ENCODE measurements at regions not wholly inside any gene's neighbourhood (a gene's known extent, or its start where the extent isn't known, plus 50 kb on each side); places are given as distances from the start of the nearest gene placed in this dataset.
"Not testable (repeated sequence)": the region's sequence is repeated elsewhere in the genome, so short reads cannot be mapped to it uniquely, and the experiment has no call there.

- not testable (repeated sequence) for DNase-seq (ENCODE audit: insufficient read length, low spot score); FAIRE-seq
Observed at GRCh38 chr16:16559179-16559740, 180.3 kb downstream of the NPIPA7 start.

- FAIRE-seq; DNase-seq (ENCODE audit: insufficient read length, low spot score): not testable (repeated sequence)
Observed at GRCh38 chr16:16561532-16561931, 182.6 kb downstream of the NPIPA7 start.

- not testable (repeated sequence) for DNase-seq (ENCODE audit: insufficient read length, low spot score); FAIRE-seq
Observed at GRCh38 chr16:16563962-16564361, 185.0 kb downstream of the NPIPA7 start.

GRCh38 chr16:16565326-16565725, 186.4 kb downstream of the NPIPA7 start:
- FAIRE-seq = not testable (repeated sequence)

GRCh38 chr16:16570055-16570454, 191.1 kb downstream of the NPIPA7 start:
- FAIRE-seq = not testable (repeated sequence)

More at GRCh38 chr16:16565326-16565725, 186.4 kb downstream of the NPIPA7 start:
- DNase-seq (ENCODE audit: insufficient read length, low spot score) = not testable (repeated sequence)

GRCh38 chr16:16570874-16571273, 191.9 kb downstream of the NPIPA7 start:
- DNase-seq (ENCODE audit: insufficient read length, low spot score); FAIRE-seq: not testable (repeated sequence)

More at GRCh38 chr16:16570055-16570454, 191.1 kb downstream of the NPIPA7 start:
- not testable (repeated sequence) for DNase-seq (ENCODE audit: insufficient read length, low spot score)

- FAIRE-seq; DNase-seq (ENCODE audit: insufficient read length, low spot score): not testable (repeated sequence)
Observed at GRCh38 chr16:16572130-16572774, 193.3 kb downstream of the NPIPA7 start.

GRCh38 chr16:16577062-16577461, 198.1 kb downstream of the NPIPA7 start:
- TF ChIP-seq CTCF (IDR thresholded peaks at IDR 0.05; ENCODE audit: insufficient read depth, missing control alignments) = peak; percentile 51
- not testable (repeated sequence) for FAIRE-seq; DNase-seq (ENCODE audit: insufficient read length, low spot score)

- DNase-seq (ENCODE audit: insufficient read length, low spot score) (no peak), FAIRE-seq (no peak)
- no peak for TF ChIP-seq CTCF (IDR thresholded peaks at IDR 0.05; ENCODE audit: insufficient read depth, missing control alignments)
Observed at GRCh38 chr16:16578701-16579100, 199.8 kb downstream of the NPIPA7 start.

GRCh38 chr16:16582916-16583315, 204.0 kb downstream of the NPIPA7 start:
- not testable (repeated sequence) for FAIRE-seq; DNase-seq (ENCODE audit: insufficient read length, low spot score)

GRCh38 chr16:16586073-16586651, 207.2 kb downstream of the NPIPA7 start:
- not testable (repeated sequence) for DNase-seq (ENCODE audit: insufficient read length, low spot score)
- peak; percentile 32 for FAIRE-seq

- not testable (repeated sequence) for FAIRE-seq; DNase-seq (ENCODE audit: insufficient read length, low spot score)
Observed at GRCh38 chr16:16586969-16587368, 208.0 kb downstream of the NPIPA7 start.

GRCh38 chr16:16588436-16588835, 209.5 kb downstream of the NPIPA7 start:
- DNase-seq (ENCODE audit: insufficient read length, low spot score); FAIRE-seq: not testable (repeated sequence)

GRCh38 chr16:16590654-16591318, 211.8 kb downstream of the NPIPA7 start:
- FAIRE-seq; DNase-seq (ENCODE audit: insufficient read length, low spot score): not testable (repeated sequence)

Measured in D721Med (cell line).